ENCODE measurements at regions not wholly inside any gene's neighbourhood (a gene's known extent, or its start where the extent isn't known, plus 50 kb on each side); places are given as distances from the start of the nearest gene placed in this dataset.

DNA sequence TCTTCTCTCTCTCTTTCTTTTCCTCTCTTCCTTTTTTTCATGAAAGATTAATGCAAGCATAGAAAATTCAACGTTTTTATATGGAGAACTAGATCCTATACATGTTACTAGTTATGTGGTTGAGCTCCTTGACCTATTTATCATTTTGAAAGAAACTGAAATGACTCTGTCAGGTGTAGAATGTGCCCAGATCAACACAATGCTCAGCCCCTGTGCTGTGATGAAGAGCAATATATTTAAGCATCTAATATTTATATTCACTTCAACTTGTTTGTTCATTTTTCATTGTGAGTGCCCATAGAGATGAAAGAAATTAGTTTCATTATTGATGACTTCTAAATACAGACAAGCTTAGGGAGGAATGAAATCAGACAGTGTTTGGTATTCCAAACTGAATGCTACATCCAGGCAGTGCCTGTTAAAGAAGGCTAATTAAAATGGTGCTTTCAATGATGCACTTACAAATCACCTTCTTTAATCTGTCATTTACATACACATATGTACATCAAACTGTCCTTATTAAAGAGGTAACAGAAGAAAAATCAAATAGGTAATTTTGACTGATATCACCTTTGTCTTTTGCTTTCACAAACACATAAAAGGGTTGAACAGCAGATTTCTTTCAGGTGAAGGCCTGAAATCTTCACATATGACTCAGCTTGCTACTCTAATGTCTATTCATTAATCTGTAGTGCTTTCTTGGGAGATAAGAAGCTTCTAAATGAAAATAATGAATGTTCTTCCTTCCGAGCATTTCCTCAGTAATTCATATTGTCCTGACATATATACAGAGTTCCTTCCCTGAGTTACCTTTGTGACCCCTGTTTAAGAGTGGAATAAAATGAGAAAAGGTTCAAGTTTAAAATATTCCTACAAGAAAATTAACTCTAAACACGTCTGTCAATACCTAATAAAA, 915.9 kb downstream of the PDHA2 start:
- TF ChIP-seq, protein P1, sequence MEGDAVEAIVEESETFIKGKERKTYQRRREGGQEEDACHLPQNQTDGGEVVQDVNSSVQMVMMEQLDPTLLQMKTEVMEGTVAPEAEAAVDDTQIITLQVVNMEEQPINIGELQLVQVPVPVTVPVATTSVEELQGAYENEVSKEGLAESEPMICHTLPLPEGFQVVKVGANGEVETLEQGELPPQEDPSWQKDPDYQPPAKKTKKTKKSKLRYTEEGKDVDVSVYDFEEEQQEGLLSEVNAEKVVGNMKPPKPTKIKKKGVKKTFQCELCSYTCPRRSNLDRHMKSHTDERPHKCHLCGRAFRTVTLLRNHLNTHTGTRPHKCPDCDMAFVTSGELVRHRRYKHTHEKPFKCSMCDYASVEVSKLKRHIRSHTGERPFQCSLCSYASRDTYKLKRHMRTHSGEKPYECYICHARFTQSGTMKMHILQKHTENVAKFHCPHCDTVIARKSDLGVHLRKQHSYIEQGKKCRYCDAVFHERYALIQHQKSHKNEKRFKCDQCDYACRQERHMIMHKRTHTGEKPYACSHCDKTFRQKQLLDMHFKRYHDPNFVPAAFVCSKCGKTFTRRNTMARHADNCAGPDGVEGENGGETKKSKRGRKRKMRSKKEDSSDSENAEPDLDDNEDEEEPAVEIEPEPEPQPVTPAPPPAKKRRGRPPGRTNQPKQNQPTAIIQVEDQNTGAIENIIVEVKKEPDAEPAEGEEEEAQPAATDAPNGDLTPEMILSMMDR (IDR thresholded peaks at IDR 0.05; ENCODE audit: low read depth, low read length) = no peak
- Histone ChIP-seq H3K4me1 (no peaks in the 10 kb centered on the region), H3K4me3 (ENCODE audit: low read depth, low read length) (no peak overlapping the region), H3K9me3 (no peaks in the 10 kb centered on the region), H3K27me3 (no peaks in the 10 kb centered on the region), H3K36me3 (no peaks in the 10 kb centered on the region)
- no peak for DNase-seq

DNA sequence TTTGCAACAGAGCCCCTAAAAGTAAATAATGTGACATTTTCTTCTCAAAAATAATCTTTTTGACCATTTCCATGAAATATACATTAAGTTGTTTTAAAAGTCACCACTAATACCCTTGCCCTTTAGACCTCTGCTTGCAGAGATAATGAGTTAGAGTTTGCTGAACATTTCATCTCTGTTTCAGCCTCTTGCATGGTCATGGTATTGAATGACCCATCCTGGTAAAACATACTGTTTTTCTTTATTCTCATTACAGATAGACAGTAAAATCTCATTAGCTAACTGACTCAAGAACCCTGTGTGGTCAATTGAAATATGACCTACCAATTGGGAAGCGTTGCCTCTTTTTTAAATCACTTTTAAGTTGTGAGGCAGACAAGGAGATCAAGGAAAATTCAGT, 916.7 kb downstream of the PDHA2 start:
- no peak for DNase-seq
- Histone ChIP-seq H3K36me3 (no peaks in the 10 kb centered on the region), H3K4me3 (ENCODE audit: low read depth, low read length) (no peak overlapping the region), H3K27me3 (no peaks in the 10 kb centered on the region), H3K4me1 (no peaks in the 10 kb centered on the region), H3K9me3 (no peaks in the 10 kb centered on the region)
- TF ChIP-seq, protein P1 (IDR thresholded peaks at IDR 0.05; ENCODE audit: low read depth, low read length) = no peak

DNA sequence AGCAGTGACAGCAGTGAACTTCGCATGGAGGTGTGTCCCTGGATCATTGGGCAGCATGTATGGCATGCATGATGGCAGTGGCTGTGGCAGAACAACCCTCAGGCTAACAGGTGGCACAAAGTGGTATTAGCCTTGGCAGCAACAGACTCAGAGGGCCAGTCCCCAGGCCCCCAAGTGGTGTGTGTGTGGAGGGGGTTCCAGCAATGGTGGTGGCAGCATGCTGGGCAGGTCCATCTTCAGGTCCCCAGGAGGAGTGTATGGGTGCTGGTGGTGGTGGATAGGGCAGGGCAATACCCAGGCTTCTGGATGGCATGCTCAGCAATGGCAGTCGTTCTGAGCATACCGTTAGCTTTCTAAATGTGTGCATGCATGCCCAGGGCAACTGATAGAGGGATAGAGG, 923.7 kb downstream of the PDHA2 start:
- TF ChIP-seq, protein P1 (IDR thresholded peaks at IDR 0.05; ENCODE audit: low read depth, low read length) = no peak
- H3K4me1 ChIP-seq = no peaks in the 10 kb centered on the region
- H3K36me3 ChIP-seq = no peaks in the 10 kb centered on the region
- H3K9me3 ChIP-seq = no peaks in the 10 kb centered on the region
- H3K4me3 ChIP-seq (ENCODE audit: low read depth, low read length) = no peak overlapping the region
- no peaks in the 10 kb centered on the region for H3K27me3 ChIP-seq
- no peak for DNase-seq

DNA sequence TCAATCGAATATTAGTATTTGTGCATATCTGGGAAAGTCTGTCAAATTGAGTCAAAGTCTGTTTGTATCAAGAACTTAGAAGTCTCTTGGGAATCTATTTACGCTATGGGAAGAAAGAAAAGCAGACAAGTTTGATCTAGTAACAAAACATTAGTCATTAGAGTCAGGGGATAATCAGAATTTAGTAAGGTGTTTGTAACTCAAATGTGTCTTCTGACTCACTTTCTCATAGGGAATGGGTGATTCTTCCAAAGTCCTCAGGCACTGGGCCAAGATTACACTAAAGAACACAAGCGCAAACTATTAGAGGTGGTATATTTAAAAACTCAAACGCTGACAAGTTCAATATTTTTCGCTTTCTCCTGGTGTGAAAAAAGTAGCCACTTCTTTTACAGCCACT, 926.5 kb downstream of the PDHA2 start:
- TF ChIP-seq, protein P1 (IDR thresholded peaks at IDR 0.05; ENCODE audit: low read depth, low read length) = no peak
- no peak for DNase-seq
- Histone ChIP-seq H3K4me1 (no peaks in the 10 kb centered on the region), H3K4me3 (ENCODE audit: low read depth, low read length) (no peak overlapping the region), H3K27me3 (no peaks in the 10 kb centered on the region), H3K36me3 (no peaks in the 10 kb centered on the region), H3K9me3 (no peaks in the 10 kb centered on the region)

DNA sequence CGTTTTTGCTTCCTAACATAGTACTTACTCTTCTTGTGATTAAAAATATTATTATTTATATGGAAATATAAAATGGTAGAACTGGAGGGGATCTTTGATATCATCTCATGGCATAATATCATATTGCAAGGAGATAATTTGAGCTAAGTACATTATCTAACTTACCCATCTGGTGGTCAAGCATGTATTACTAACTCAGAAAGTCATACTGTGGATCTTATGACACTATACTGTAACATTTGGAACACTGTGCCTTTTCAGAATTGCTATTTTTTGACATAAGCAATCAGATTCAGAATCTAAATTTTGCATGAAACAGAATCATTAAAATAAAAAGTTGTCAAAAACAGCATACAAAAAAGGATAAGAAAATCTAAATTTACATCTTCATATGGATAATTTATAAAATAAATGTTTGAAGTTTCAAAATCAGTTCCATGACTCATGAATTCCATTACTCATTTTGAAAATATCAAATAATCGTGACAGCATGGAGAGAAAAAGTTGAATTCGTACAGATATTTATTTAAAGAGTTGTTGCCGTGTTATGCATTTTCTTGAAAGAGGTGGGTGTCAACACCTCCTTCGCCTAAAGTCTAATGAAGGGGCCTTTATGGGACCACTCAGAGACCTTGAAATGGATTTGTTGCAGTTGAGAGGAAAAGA, 928.1 kb downstream of the PDHA2 start:
- H3K27me3 ChIP-seq = no peaks in the 10 kb centered on the region
- H3K4me1 ChIP-seq = no peaks in the 10 kb centered on the region
- no peaks in the 10 kb centered on the region for H3K9me3 ChIP-seq
- no peaks in the 10 kb centered on the region for H3K36me3 ChIP-seq
- TF ChIP-seq, protein P1 (IDR thresholded peaks at IDR 0.05; ENCODE audit: low read depth, low read length) = no peak
- no peak overlapping the region for H3K4me3 ChIP-seq (ENCODE audit: low read depth, low read length)
- DNase-seq = no peak

DNA sequence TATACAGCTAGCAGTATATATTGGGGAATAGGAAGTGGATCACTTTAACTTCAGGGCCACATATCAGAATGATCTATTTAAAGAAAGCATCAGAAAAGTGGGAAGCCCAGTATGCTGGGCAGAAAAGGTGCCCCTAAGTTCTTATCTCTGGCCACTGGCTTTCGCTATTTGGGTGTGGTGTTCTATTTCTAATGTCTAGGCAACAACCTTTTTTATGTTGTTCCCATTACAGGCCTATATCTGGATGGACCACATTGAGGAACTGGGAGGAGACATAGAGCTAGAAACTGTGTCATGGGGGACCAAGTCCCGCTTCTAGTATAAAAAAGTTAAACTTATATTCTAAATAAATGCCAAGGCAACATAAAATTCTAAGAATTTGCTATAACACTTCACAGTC, 935.6 kb downstream of the PDHA2 start:
- H3K4me3 ChIP-seq (ENCODE audit: low read depth, low read length) = no peak overlapping the region
- no peaks in the 10 kb centered on the region for H3K36me3 ChIP-seq
- TF ChIP-seq, protein P1 (IDR thresholded peaks at IDR 0.05; ENCODE audit: low read depth, low read length) = no peak
- H3K4me1 ChIP-seq = peaks cover 6% of the 10 kb centered on the region
- DNase-seq = no peak
- H3K27me3 ChIP-seq = no peaks in the 10 kb centered on the region
- H3K9me3 ChIP-seq = no peaks in the 10 kb centered on the region

Measured in BE2C (cell line).